GM18858 (cell line): ENCODE measurements at regions not wholly inside any gene's neighbourhood (a gene's known extent, or its start where the extent isn't known, plus 50 kb on each side); places are given as distances from the start of the nearest gene placed in this dataset.
"Not testable (repeated sequence)": the region's sequence is repeated elsewhere in the genome, so short reads cannot be mapped to it uniquely, and the experiment has no call there.

Experiments used
- ATAC-seq: cut with Tn5 transposase; IDR thresholded peaks from one replicate; pipeline ENCODE4 v1.9.1; 2021; ENCODE audit not compliant: unreplicated experiment

DNA sequence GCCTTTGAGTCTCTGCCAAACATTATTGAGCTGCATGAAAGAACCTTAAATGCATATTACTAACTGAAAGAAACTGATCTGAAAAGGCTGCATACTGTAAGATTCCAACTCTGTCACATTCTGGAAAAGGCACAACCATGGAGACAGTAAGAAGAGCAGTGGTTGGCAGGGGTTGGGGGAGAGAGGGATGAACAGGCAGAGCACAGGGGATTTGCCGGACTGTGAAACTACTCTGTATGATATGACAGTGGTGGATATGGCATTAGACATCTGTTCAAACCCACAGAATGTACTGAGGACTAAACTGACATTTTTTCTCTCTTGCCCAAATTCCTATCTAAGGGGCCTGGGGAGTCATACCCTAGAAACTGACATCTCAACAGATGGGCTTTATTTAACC, 138.4 kb downstream of the KCNJ12 start:
- not testable (repeated sequence) for ATAC-seq

- ATAC-seq, result no peak
These were observed 141.6 kb downstream of the KCNJ12 start for GRCh38 chr17:21517538-21518293.

- ATAC-seq, result no peak
These were observed 146.7 kb downstream of the KCNJ12 start for GRCh38 chr17:21522755-21523336.

- no peak for ATAC-seq
These were observed 147.5 kb downstream of the KCNJ12 start for GRCh38 chr17:21523497-21524210.

GRCh38 chr17:21524211-21524591, 148.0 kb downstream of the KCNJ12 start:
- no peak for ATAC-seq

- ATAC-seq, result no peak
These were observed 149.4 kb downstream of the KCNJ12 start for GRCh38 chr17:21525464-21526130.

DNA sequence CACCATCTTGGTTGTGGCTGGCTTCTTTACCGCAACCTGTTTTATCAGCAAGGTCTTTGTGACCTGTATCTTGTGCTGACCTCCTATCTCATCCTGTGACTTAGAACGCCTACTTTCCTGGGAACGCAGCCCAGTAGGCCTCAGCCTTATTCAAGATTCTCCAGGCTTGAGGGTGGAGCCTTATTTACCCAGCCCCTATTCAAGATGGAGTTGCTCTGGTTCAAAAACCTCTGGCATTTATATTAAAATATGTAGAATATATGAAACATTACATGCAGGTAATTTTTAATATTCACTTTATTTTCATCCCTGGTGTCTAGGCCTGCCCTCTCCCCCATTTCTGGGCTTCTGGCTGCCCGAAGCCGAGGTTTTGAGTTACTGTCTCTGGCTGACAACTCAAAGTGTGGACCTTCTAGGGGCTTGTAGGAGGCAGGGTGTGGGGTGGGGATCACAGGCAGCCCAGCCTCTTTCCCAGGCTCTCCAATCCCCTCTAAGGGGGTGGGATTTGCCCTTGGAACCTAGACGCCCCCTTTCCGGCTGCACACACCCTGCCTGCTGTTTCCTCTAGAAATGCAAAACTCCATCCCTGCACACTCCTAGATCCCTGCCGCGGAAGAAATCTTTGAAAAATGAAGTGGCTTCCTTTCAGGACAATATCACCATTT, 152.0 kb downstream of the KCNJ12 start:
- ATAC-seq, result no peak

- no peak for ATAC-seq
These were observed 154.2 kb downstream of the KCNJ12 start for GRCh38 chr17:21530311-21530710.

GRCh38 chr17:21530841-21531240, 154.7 kb downstream of the KCNJ12 start:
- no peak for ATAC-seq

GRCh38 chr17:21532763-21533385, 156.7 kb downstream of the KCNJ12 start:
- ATAC-seq, result no peak

GRCh38 chr17:21535686-21536375, 156.5 kb upstream of the KCNJ18 start:
- no peak for ATAC-seq

DNA sequence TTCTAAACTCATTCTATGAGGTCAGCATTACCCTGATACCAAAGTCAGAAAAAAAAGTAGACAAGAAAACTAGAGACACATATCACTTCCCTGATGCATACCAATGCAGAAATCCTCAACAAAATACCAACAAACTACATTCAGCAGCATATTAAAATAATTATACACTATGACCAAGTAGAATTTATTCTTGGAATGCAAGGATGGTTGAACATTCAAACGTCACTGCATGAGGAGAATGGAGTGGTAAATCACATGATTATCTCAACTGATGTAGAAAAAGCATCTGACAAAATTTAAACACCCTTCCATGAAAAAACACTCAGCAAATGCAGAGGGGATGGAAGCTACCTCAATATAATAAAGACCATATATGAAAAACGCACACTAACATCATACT, 155.0 kb upstream of the KCNJ18 start:
- ATAC-seq, result no peak

DNA sequence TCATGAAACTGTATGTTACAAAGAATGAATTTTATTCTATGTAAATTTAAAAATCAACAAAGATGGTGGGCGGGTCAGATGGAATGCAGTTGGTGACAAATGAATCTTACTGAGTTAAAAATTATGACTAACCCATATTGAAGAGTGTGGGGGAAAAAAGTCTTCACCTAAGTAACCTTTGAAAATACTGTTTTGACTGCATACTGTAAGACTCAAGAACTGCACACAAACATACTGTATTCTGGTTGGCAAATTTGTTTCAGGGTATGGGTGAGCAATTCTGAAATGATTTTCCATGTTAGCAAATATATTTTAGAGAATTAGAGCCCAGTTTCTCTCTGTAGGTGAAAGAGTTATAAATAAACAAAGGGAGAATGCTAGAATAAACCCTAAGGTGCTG, 153.7 kb upstream of the KCNJ18 start:
- no peak for ATAC-seq

GRCh38 chr17:21539146-21539545, 153.2 kb upstream of the KCNJ18 start:
- ATAC-seq, result no peak

DNA sequence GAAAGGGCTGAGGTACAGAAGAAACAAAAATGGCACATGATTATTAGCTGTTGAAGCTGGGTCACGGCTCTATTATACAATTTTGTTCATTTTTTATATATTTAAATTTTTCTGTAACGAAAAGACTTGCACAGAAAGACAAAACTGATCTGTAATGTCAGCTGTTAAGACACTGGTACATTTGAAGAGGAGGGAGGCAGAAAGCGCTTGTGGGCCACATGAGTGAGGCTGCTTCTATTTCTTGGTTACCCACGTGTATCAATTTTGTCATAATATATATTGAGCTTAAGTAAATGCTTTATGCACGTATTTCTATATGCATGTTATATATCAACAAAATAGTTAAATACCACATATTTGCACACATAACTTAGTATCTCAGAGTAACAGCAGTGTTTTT, 151.8 kb upstream of the KCNJ18 start:
- no peak for ATAC-seq

DNA sequence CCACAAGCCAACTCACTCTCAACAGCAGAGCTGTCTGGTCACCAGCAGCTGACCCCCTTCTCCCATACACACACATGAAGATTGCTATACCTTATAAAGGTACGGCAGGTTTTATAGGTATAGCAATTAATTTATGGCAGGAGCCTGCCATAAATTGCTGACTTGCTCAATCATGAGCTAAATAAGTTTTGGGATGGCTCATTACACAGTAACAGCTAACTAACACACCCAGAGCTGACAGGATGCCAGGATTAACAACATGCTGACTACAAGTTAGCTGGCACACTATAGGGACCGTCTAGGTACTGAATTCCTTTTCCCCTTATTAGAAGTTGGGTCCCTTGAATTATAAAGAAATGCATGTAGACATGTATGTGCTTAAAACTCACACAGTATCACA, 150.3 kb upstream of the KCNJ18 start:
- no peak for ATAC-seq

- no peak for ATAC-seq
These were observed 149.3 kb upstream of the KCNJ18 start for GRCh38 chr17:21542991-21543390.

DNA sequence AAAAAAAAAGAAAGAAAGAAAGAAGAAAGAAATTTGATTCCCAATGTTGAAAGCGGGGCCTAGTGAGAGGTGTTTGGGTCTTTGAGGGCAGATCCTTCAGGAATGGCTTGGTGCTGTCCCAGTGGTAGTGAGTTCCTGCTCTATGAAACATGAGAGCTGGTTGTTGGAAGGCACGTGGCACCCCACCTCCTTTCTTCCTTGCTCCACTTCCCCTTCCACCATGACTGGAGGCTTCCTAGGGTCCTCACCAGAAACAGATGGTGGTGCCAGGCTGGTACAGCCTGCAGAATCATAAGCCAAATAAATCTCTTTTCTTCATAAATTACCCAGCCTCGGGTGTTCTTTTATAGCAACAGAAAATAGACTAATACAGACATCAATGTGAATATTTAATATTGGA, 147.3 kb upstream of the KCNJ18 start:
- no peak for ATAC-seq

DNA sequence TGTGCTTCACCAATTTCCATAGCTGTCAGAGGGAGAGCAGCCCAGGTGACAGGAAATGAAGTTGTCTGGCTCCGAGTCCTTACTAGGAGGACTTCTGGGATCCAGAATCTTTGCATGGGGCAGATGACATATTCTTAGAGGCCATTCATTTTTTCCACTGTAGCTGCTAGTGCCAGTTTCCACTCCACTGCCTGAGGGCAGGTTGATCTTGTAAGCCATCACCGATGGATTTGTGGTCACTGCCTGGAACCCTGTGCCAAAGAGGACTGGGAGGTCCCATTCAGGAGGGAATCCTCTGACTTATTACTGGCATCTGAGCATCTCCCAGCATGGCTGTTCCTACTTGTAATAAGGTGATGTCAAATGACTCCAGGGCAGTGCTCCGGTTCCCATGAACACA, 144.1 kb upstream of the KCNJ18 start:
- ATAC-seq, result no peak

DNA sequence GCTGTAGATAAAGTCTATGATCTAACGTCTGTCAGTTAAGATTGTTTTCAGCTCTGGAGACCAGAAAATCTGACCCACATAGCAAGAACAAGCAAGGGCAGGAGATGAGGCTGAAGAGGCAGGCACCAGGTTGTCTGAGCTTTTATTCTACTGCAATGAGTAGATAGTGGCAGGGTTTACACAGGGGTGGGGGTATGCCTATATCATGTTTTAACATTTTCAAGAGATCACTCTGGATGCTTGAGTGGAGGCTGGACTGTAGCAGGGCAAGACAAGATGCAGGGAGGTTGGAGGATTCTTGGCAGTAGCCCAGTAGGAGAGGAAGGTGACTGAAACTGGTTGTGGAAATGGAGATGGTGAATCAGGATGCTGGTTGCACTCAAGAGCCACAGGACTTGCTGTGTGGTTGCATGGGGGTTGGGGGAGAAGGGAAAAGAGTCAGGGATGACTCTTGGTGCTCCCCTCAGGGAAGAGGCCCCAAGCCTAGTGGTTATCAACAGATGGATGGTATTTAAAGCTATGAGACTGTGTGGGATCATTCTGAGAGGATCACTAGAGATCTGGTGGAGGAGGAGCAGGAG, 143.1 kb upstream of the KCNJ18 start:
- ATAC-seq, result no peak
